ENCODE measurements at regions not wholly inside any gene's neighbourhood (a gene's known extent, or its start where the extent isn't known, plus 50 kb on each side); places are given as distances from the start of the nearest gene placed in this dataset.

- Histone ChIP-seq H2BK120ac (ENCODE audit: insufficient read depth, low read length, poor library complexity) (no peak overlapping the region), H4K12ac (ENCODE audit: low read depth, low read length) (no peak overlapping the region), H4K91ac (ENCODE audit: low read depth, low read length) (no peak overlapping the region), H3K36me3 (ENCODE audit: control insufficient read depth in 1 of 2, insufficient read depth in 2 of 2, low read length in 2 of 2) (no peaks in the 10 kb centered on the region), H3K4me2 (ENCODE audit: low read length) (no peak overlapping the region), H3K23ac (ENCODE audit: low read length) (no peak overlapping the region), H3K9ac (ENCODE audit: low read length) (no peak overlapping the region), H3K27ac (ENCODE audit: low read depth, low read length) (no peak overlapping the region), H3K9me3 (ENCODE audit: insufficient read depth, low read depth, low read length) (no peaks in the 10 kb centered on the region), H2BK12ac (ENCODE audit: low read length) (no peak overlapping the region), H3K79me1 (ENCODE audit: low read length) (no peaks in the 10 kb centered on the region), H3K4me1 (ENCODE audit: control insufficient read depth in 1 of 2, insufficient read depth in 2 of 2, low read length in 2 of 2) (no peaks in the 10 kb centered on the region), H2BK5ac (ENCODE audit: low read depth, low read length, poor library complexity) (no peak overlapping the region), H3K4me3 (ENCODE audit: low read depth, low read length) (no peak overlapping the region), H3K18ac (ENCODE audit: low read length) (no peak overlapping the region), H4K8ac (ENCODE audit: low read depth, low read length) (no peak overlapping the region), H3K27me3 (ENCODE audit: insufficient read depth, low read length) (no peaks in the 10 kb centered on the region), H3K14ac (ENCODE audit: low read length) (no peak overlapping the region), H3K4ac (ENCODE audit: low read depth, low read length) (no peak overlapping the region), H2AFZ (ENCODE audit: insufficient read depth, low read length, poor library complexity) (no peak overlapping the region), H3K79me2 (ENCODE audit: control insufficient read depth, insufficient read depth, low read length, poor library complexity) (no peaks in the 10 kb centered on the region), H2AK5ac (ENCODE audit: low read length) (no peak overlapping the region)
- WGBS (ENCODE audit: extremely low coverage, insufficient coverage, insufficient read length), result 100% methylated on average over 1 of the region's 8 CpGs
- no peak for DNase-seq
These were observed 313.4 kb downstream of the BCL11B start for GRCh38 chr14:98958632-98959031.

- Histone ChIP-seq H3K18ac (ENCODE audit: low read length) (no peak overlapping the region), H3K4ac (ENCODE audit: low read depth, low read length) (no peak overlapping the region), H3K14ac (ENCODE audit: low read length) (no peak overlapping the region), H4K8ac (ENCODE audit: low read depth, low read length) (no peak overlapping the region), H3K79me1 (ENCODE audit: low read length) (no peaks in the 10 kb centered on the region), H2BK12ac (ENCODE audit: low read length) (no peak overlapping the region), H3K9ac (ENCODE audit: low read length) (no peak overlapping the region), H3K23ac (ENCODE audit: low read length) (no peak overlapping the region), H3K9me3 (ENCODE audit: insufficient read depth, low read depth, low read length) (no peaks in the 10 kb centered on the region), H2AFZ (ENCODE audit: insufficient read depth, low read length, poor library complexity) (no peak overlapping the region), H3K4me3 (ENCODE audit: low read depth, low read length) (no peak overlapping the region), H2BK5ac (ENCODE audit: low read depth, low read length, poor library complexity) (no peak overlapping the region), H3K27ac (ENCODE audit: low read depth, low read length) (no peak overlapping the region), H3K27me3 (ENCODE audit: insufficient read depth, low read length) (no peaks in the 10 kb centered on the region), H3K4me2 (ENCODE audit: low read length) (no peak overlapping the region), H2AK5ac (ENCODE audit: low read length) (no peak overlapping the region), H3K79me2 (ENCODE audit: control insufficient read depth, insufficient read depth, low read length, poor library complexity) (no peaks in the 10 kb centered on the region), H3K4me1 (ENCODE audit: control insufficient read depth in 1 of 2, insufficient read depth in 2 of 2, low read length in 2 of 2) (no peaks in the 10 kb centered on the region), H2BK120ac (ENCODE audit: insufficient read depth, low read length, poor library complexity) (no peak overlapping the region), H4K91ac (ENCODE audit: low read depth, low read length) (no peak overlapping the region), H4K12ac (ENCODE audit: low read depth, low read length) (no peak overlapping the region), H3K36me3 (ENCODE audit: control insufficient read depth in 1 of 2, insufficient read depth in 2 of 2, low read length in 2 of 2) (no peaks in the 10 kb centered on the region)
- DNase-seq, result no peak
- WGBS (ENCODE audit: extremely low coverage, insufficient coverage, insufficient read length), result no CpG with 5 or more reads among the region's 6 CpGs
These were observed 312.6 kb downstream of the BCL11B start for GRCh38 chr14:98959410-98959809.

DNA sequence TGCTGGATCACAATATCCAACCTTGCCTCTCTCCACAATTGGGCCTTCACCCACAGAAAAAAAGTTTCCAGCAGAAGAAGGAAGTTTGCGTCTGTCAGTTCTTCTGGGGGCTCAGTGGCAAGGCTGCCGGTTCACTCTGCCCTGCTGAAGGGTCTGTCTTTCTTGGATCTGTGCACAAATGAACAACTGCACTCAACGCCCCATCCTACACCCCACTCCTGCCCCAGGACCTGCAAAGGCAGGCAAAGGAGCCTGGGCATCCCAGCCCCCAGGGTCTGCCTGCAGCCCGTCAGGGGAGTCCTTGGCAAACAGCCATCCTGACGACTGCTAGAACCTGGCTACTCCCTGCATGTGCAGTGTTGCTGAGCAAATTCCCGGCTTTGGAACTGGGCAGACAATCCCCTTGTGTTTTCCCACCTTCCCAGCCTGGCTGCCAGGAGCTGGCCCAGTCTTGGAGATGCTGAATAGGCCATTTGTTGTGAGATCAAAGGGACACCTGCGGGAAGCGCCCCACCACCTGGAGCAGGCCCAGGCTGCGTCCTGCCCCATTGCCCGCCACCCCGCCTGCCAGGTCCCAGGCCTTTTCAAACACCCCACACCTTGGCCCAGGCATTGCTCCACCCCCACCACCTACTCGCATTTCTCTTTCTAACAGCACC, 311.9 kb downstream of the BCL11B start:
- Histone ChIP-seq H2BK12ac (ENCODE audit: low read length) (no peak overlapping the region), H3K18ac (ENCODE audit: low read length) (no peak overlapping the region), H3K27ac (ENCODE audit: low read depth, low read length) (no peak overlapping the region), H2AFZ (ENCODE audit: insufficient read depth, low read length, poor library complexity) (no peak overlapping the region), H3K79me1 (ENCODE audit: low read length) (no peaks in the 10 kb centered on the region), H3K9ac (ENCODE audit: low read length) (no peak overlapping the region), H4K12ac (ENCODE audit: low read depth, low read length) (no peak overlapping the region), H3K4me1 (ENCODE audit: control insufficient read depth in 1 of 2, insufficient read depth in 2 of 2, low read length in 2 of 2) (no peaks in the 10 kb centered on the region), H3K4ac (ENCODE audit: low read depth, low read length) (no peak overlapping the region), H3K36me3 (ENCODE audit: control insufficient read depth in 1 of 2, insufficient read depth in 2 of 2, low read length in 2 of 2) (no peaks in the 10 kb centered on the region), H3K79me2 (ENCODE audit: control insufficient read depth, insufficient read depth, low read length, poor library complexity) (no peaks in the 10 kb centered on the region), H4K8ac (ENCODE audit: low read depth, low read length) (no peak overlapping the region), H3K27me3 (ENCODE audit: insufficient read depth, low read length) (no peaks in the 10 kb centered on the region), H4K91ac (ENCODE audit: low read depth, low read length) (no peak overlapping the region), H2BK120ac (ENCODE audit: insufficient read depth, low read length, poor library complexity) (no peak overlapping the region), H3K4me2 (ENCODE audit: low read length) (no peak overlapping the region), H3K9me3 (ENCODE audit: insufficient read depth, low read depth, low read length) (no peaks in the 10 kb centered on the region), H3K23ac (ENCODE audit: low read length) (no peak overlapping the region), H3K14ac (ENCODE audit: low read length) (no peak overlapping the region), H3K4me3 (ENCODE audit: low read depth, low read length) (no peak overlapping the region), H2AK5ac (ENCODE audit: low read length) (no peak overlapping the region), H2BK5ac (ENCODE audit: low read depth, low read length, poor library complexity) (no peak overlapping the region)
- WGBS (ENCODE audit: extremely low coverage, insufficient coverage, insufficient read length), result no CpG with 5 or more reads among the region's 12 CpGs
- DNase-seq, result no peak

DNA sequence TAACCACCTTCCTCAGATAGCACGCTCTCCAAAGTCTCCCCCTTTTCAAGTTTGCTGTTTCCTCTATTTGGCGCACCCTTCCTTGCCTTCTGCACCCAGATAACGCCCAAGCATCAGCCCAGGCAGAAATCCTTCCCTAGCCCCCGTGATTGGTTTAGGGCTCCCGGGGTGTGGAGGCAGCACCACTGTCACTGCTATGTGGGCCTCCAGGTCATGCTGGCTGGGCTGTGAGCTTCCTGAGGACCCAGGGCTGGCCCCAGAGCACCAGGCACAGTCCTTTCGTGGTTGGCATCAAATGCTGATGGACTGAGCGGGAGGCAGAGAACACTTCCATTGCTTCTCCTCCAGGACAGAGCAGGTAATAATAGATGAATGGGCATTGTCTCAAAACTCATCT, 311.4 kb downstream of the BCL11B start:
- H2AFZ ChIP-seq (ENCODE audit: insufficient read depth, low read length, poor library complexity), result no peak overlapping the region
- no peaks in the 10 kb centered on the region for H3K4me1 ChIP-seq (ENCODE audit: control insufficient read depth in 1 of 2, insufficient read depth in 2 of 2, low read length in 2 of 2)
- H3K14ac ChIP-seq (ENCODE audit: low read length), result no peak overlapping the region
- H3K4ac ChIP-seq (ENCODE audit: low read depth, low read length), result no peak overlapping the region
- H4K91ac ChIP-seq (ENCODE audit: low read depth, low read length), result no peak overlapping the region
- no peak overlapping the region for H3K18ac ChIP-seq (ENCODE audit: low read length)
- no peak overlapping the region for H3K27ac ChIP-seq (ENCODE audit: low read depth, low read length)
- no peak overlapping the region for H3K4me2 ChIP-seq (ENCODE audit: low read length)
- H3K23ac ChIP-seq (ENCODE audit: low read length), result no peak overlapping the region
- H3K9me3 ChIP-seq (ENCODE audit: insufficient read depth, low read depth, low read length), result no peaks in the 10 kb centered on the region
- no CpG with 5 or more reads among the region's 7 CpGs for WGBS (ENCODE audit: extremely low coverage, insufficient coverage, insufficient read length)
- H4K8ac ChIP-seq (ENCODE audit: low read depth, low read length), result no peak overlapping the region
- H2AK5ac ChIP-seq (ENCODE audit: low read length), result no peak overlapping the region
- no peak for DNase-seq
- no peaks in the 10 kb centered on the region for H3K79me1 ChIP-seq (ENCODE audit: low read length)
- no peak overlapping the region for H2BK5ac ChIP-seq (ENCODE audit: low read depth, low read length, poor library complexity)
- H3K79me2 ChIP-seq (ENCODE audit: control insufficient read depth, insufficient read depth, low read length, poor library complexity), result no peaks in the 10 kb centered on the region
- H3K36me3 ChIP-seq (ENCODE audit: control insufficient read depth in 1 of 2, insufficient read depth in 2 of 2, low read length in 2 of 2), result no peaks in the 10 kb centered on the region
- H4K12ac ChIP-seq (ENCODE audit: low read depth, low read length), result no peak overlapping the region
- no peak overlapping the region for H3K4me3 ChIP-seq (ENCODE audit: low read depth, low read length)
- H2BK12ac ChIP-seq (ENCODE audit: low read length), result no peak overlapping the region
- no peak overlapping the region for H3K9ac ChIP-seq (ENCODE audit: low read length)
- H2BK120ac ChIP-seq (ENCODE audit: insufficient read depth, low read length, poor library complexity), result no peak overlapping the region
- H3K27me3 ChIP-seq (ENCODE audit: insufficient read depth, low read length), result no peaks in the 10 kb centered on the region
